IMR-90 (cell line): ENCODE measurements at regions not wholly inside any gene's neighbourhood (a gene's known extent, or its start where the extent isn't known, plus 50 kb on each side); places are given as distances from the start of the nearest gene placed in this dataset.

Source experiments
- ATAC-seq: fragments of 200-7000 bp; cut with Tn5 transposase; 2 replicates; pipeline ENCODE4 v1.9.1; 2020; ENCODE audit warnings: low read depth, mild to moderate bottlenecking, moderate library complexity
- BruUV-seq: library from RNA; stranded (reverse); fragments of 400-500 nt; replicated peaks from 2 replicates; lab custom pipeline; 2021; lab: Mats Ljungman, UMichigan
- CTCF ChIA-PET: fragments of 300-600 bp; formaldehyde crosslinking; extraction: SDS; loops from one replicate; lab custom pipeline; 2021; ENCODE audit warnings: antibody characterized with exemption; lab: Yijun Ruan, JAX
- POLR2A ChIA-PET: fragments of 300-600 bp; sonication (Branson Sonifier 250); formaldehyde crosslinking; loops from one replicate; lab custom pipeline; 2022; ENCODE audit warnings: antibody characterized with exemption; ENCODE audit not compliant: unreplicated experiment; lab: Charles Lee
- DNase-seq: peaks from one replicate; pipeline ENCODE4 v3.0.0; 2013
- H2AFZ ChIP-seq: replicated peaks from 2 replicates; pipeline ENCODE3; 2013; ENCODE audit warnings: low read length, mild to moderate bottlenecking; ENCODE audit not compliant: poor library complexity
- H2AK5ac ChIP-seq: 2 replicates; pipeline ENCODE4 v1.6.1; 2013; ENCODE audit warnings: low read depth, low read length, inconsistent platforms
- H2AK9ac ChIP-seq: replicated peaks from 2 replicates; pipeline ENCODE3; 2013; ENCODE audit warnings: mild to moderate bottlenecking, low read depth, low read length, moderate library complexity; ENCODE audit not compliant: poor library complexity
- H2BK120ac ChIP-seq: 2 replicates; pipeline ENCODE4 v1.6.1; 2013; ENCODE audit warnings: low read depth, low read length, inconsistent platforms
- H2BK15ac ChIP-seq: 3 replicates; pipeline ENCODE4 v1.6.1; 2013; ENCODE audit warnings: low read depth, low read length, inconsistent platforms
- H2BK20ac ChIP-seq: 2 replicates; pipeline ENCODE4 v1.6.1; 2013; ENCODE audit warnings: low read depth, mild to moderate bottlenecking, inconsistent platforms, low read length, moderate library complexity
- H2BK5ac ChIP-seq: 2 replicates; pipeline ENCODE4 v1.6.1; 2013; ENCODE audit warnings: mild to moderate bottlenecking, low read depth, low read length, inconsistent platforms; ENCODE audit not compliant: poor library complexity, severe bottlenecking
- H3K14ac ChIP-seq: replicated peaks from 2 replicates; pipeline ENCODE4 v1.6.1; 2013; ENCODE audit warnings: low read depth, low read length, inconsistent platforms
- H3K18ac ChIP-seq: 2 replicates; pipeline ENCODE4 v1.6.1; 2013; ENCODE audit warnings: low read depth, low read length, control low read depth
- H3K23ac ChIP-seq: 2 replicates; pipeline ENCODE4 v1.6.1; 2013; ENCODE audit warnings: low read depth, low read length, inconsistent platforms
- H3K27ac ChIP-seq: 2 replicates; pipeline ENCODE4 v1.5.1; 2013; ENCODE audit warnings: mild to moderate bottlenecking, control low read depth, low read length; ENCODE audit not compliant: insufficient read depth
- H3K27me3 ChIP-seq: 2 replicates; pipeline ENCODE4 v1.6.1; 2013; ENCODE audit warnings: low read length; ENCODE audit not compliant: control insufficient read depth, insufficient read depth
- H3K36me3 ChIP-seq: 2 replicates; pipeline ENCODE4 v1.6.1; 2013; ENCODE audit warnings: low read length, mixed read lengths; ENCODE audit not compliant: control insufficient read depth, insufficient read depth
- H3K4ac ChIP-seq: 2 replicates; pipeline ENCODE4 v1.6.1; 2013; ENCODE audit warnings: low read depth, low read length, inconsistent platforms
- H3K4me1 ChIP-seq: 2 replicates; pipeline ENCODE4 v1.6.1; 2013; ENCODE audit warnings: low read length, mixed read lengths; ENCODE audit not compliant: control insufficient read depth, insufficient read depth
- H3K4me2 ChIP-seq: 2 replicates; pipeline ENCODE4 v1.6.1; 2013; ENCODE audit warnings: low read depth, mild to moderate bottlenecking, control low read depth, low read length, moderate library complexity
- H3K4me3 ChIP-seq: 2 replicates; pipeline ENCODE4 v1.5.1; 2013; ENCODE audit warnings: low read depth, mild to moderate bottlenecking, control low read depth, low read length, moderate library complexity; ENCODE audit not compliant: insufficient read depth
- H3K56ac ChIP-seq: 2 replicates; pipeline ENCODE4 v1.6.1; 2013; ENCODE audit warnings: low read length, inconsistent platforms; ENCODE audit not compliant: insufficient read depth; ENCODE audit errors: extremely low read depth
- H3K79me1 ChIP-seq, 2 experiments: 2 replicates each; pipeline ENCODE4 v1.6.1; 2013; ENCODE audit warnings: low read length in 2 of 2, inconsistent platforms in 1 of 2, low read depth in 1 of 2
- H3K9ac ChIP-seq: 2 replicates; pipeline ENCODE4 v1.6.1; 2013; ENCODE audit warnings: low read depth, low read length, control low read depth
- H3K9me1 ChIP-seq: 2 replicates; pipeline ENCODE4 v1.6.1; 2013; ENCODE audit warnings: low read length, inconsistent platforms; ENCODE audit not compliant: insufficient read depth
- H3K9me3 ChIP-seq: 2 replicates; pipeline ENCODE4 v1.6.1; 2013; ENCODE audit warnings: low read length; ENCODE audit not compliant: control insufficient read depth, insufficient read depth
- H4K20me1 ChIP-seq: 2 replicates; pipeline ENCODE4 v1.6.1; 2013; ENCODE audit warnings: low read length, inconsistent platforms; ENCODE audit not compliant: insufficient read depth
- H4K5ac ChIP-seq: 2 replicates; pipeline ENCODE4 v1.6.1; 2013; ENCODE audit warnings: mild to moderate bottlenecking, low read depth, low read length, control low read depth
- H4K8ac ChIP-seq, 2 experiments: 2 replicates each; pipeline ENCODE4 v1.6.1; 2013; ENCODE audit warnings: low read depth in 2 of 2, low read length in 2 of 2, control low read depth in 1 of 2, inconsistent platforms in 1 of 2
- H4K91ac ChIP-seq: 2 replicates; pipeline ENCODE4 v1.6.1; 2013; ENCODE audit warnings: low read depth, low read length, inconsistent platforms; ENCODE audit not compliant: insufficient read depth
- POLR2A ChIP-seq: IDR thresholded peaks from 2 replicates; pipeline ENCODE4 v1.6.1; 2012; ENCODE audit warnings: mild to moderate bottlenecking, low read depth, low read length
- RFX5 ChIP-seq: IDR thresholded peaks from 2 replicates; pipeline ENCODE4 v1.8.0; 2012; ENCODE audit warnings: low read depth, mild to moderate bottlenecking, low read length, moderate library complexity
- SMC3 ChIP-seq: fragments of 150-350 bp; IDR thresholded peaks from 2 replicates; pipeline ENCODE4 v1.6.1; 2016; ENCODE audit warnings: low read depth, mild to moderate bottlenecking, antibody characterized with exemption, low read length, moderate library complexity
- dilution Hi-C: fragments of 300-500 bp; cut with HindIII; formaldehyde crosslinking; loops from one replicate; pipeline ENCODE4 v1.14.3; 2018; ENCODE audit warnings: low sequenced_read_pairs; ENCODE audit not compliant: unreplicated experiment
- in situ Hi-C: fragments of 300-500 bp; cut with MboI; formaldehyde crosslinking; loops from 3 replicates; pipeline ENCODE4 v1.14.3; 2019; ENCODE audit warnings: low sequenced_read_pairs, inconsistent platforms, mixed read lengths
- intact Hi-C: fragments of 100-400 bp; cut with micrococcal nuclease; formaldehyde crosslinking; loops from 2 replicates; pipeline ENCODE4 v1.10.0; 2022

- Histone ChIP-seq H2AK5ac (no peak overlapping the region), H3K23ac (no peak overlapping the region), H3K4me1 (no peaks in the 10 kb centered on the region), H4K20me1 (no peaks in the 10 kb centered on the region), H2BK15ac (no peak overlapping the region), H3K56ac (no peak overlapping the region), H2BK120ac (no peak overlapping the region), H4K8ac (no peak overlapping the region), H3K14ac (no peak overlapping the region), H2BK5ac (no peak overlapping the region), H2BK20ac (no peak overlapping the region), H3K27ac (no peak overlapping the region), H3K4me2 (no peak overlapping the region), H3K4ac (no peak overlapping the region), H4K91ac (no peak overlapping the region), H3K9me3 (no peaks in the 10 kb centered on the region), H3K4me3 (no peak overlapping the region), H2AK9ac (no peak overlapping the region), H3K27me3 (no peaks in the 10 kb centered on the region), H3K79me1 (no peaks in the 10 kb centered on the region), H3K9ac (no peak overlapping the region), H3K18ac (no peak overlapping the region), H3K9me1 (no peaks in the 10 kb centered on the region), H2AFZ (no peak overlapping the region), H4K5ac (no peak overlapping the region), H3K36me3 (no peaks in the 10 kb centered on the region)
- TF ChIP-seq RFX5 (no peak), POLR2A (no peak), SMC3 (no peak)
- ATAC-seq = no peak
- POLR2A ChIA-PET = no interaction called here
- DNase-seq = no peak
- BruUV-seq = no TSS peak
- in situ Hi-C loops = no loop called here
- intact Hi-C loops = no loop called here
- CTCF ChIA-PET = no interaction called here
- dilution Hi-C loops = no loop called here
Measured at GRCh38 chr3:177371146-177371545, 173.9 kb upstream of the TBL1XR1 start.
